Posterior vena cava (tissue), 2 donors: ENCODE measurements at regions not wholly inside any gene's neighbourhood (a gene's known extent, or its start where the extent isn't known, plus 50 kb on each side); places are given as distances from the start of the nearest gene placed in this dataset.
"Not testable (repeated sequence)": the region's sequence is repeated elsewhere in the genome, so short reads cannot be mapped to it uniquely, and the experiment has no call there.

Experiments used
- DNase-seq: peaks from one replicate; pipeline ENCODE4 v3.0.0-alpha.2; 2020; ENCODE audit warnings: low spot score
- intact Hi-C, 2 donors: fragments of 100-400 bp; cut with DNase I; formaldehyde crosslinking; loops; one replicate each; pipeline versions ENCODE4 v1.14.1 to v1.14.2; 2022 to 2023
- donor health status: DM: yes; HTN: yes; CAD: no.
- donor health status: DM: yes; HTN: yes; CAD: no.

- no peak for DNase-seq
- intact Hi-C loops = no loop called here
Observed at GRCh38 chr3:21259896-21260295, 491.1 kb downstream of the ZNF385D start.

- DNase-seq = no peak
- intact Hi-C loops = no loop called here
Observed at GRCh38 chr3:21256932-21257331, 494.1 kb downstream of the ZNF385D start.

- intact Hi-C loops = no loop called here
- no peak for DNase-seq
Observed at GRCh38 chr3:21238661-21239060, 512.3 kb downstream of the ZNF385D start.

- intact Hi-C loops = no loop called here
- no peak for DNase-seq
Observed at GRCh38 chr3:21237638-21238037, 513.4 kb downstream of the ZNF385D start.

GRCh38 chr3:21235491-21235890, 515.5 kb downstream of the ZNF385D start:
- intact Hi-C loops = no loop called here
- DNase-seq = no peak

- no peak for DNase-seq
- intact Hi-C loops = no loop called here
Observed at GRCh38 chr3:21234933-21235332, 516.1 kb downstream of the ZNF385D start.

GRCh38 chr3:21229426-21230135, 521.4 kb downstream of the ZNF385D start:
- DNase-seq = no peak
- intact Hi-C loops = no loop called here

- DNase-seq = no peak
- intact Hi-C loops = no loop called here
Observed at GRCh38 chr3:21226086-21226485, 524.9 kb downstream of the ZNF385D start.

- intact Hi-C loops = no loop called here
- no peak for DNase-seq
Observed at GRCh38 chr3:21220944-21221343, 530.1 kb downstream of the ZNF385D start.

- intact Hi-C loops = no loop called here
- DNase-seq = no peak
Observed at GRCh38 chr3:21216598-21216997, 534.4 kb downstream of the ZNF385D start.

GRCh38 chr3:21204122-21204521, 546.9 kb downstream of the ZNF385D start:
- DNase-seq, intact Hi-C loops: not testable (repeated sequence)

GRCh38 chr3:21195203-21195602, 555.8 kb downstream of the ZNF385D start:
- no peak for DNase-seq
- intact Hi-C loops = no loop called here

GRCh38 chr3:21194036-21194435, 557.0 kb downstream of the ZNF385D start:
- DNase-seq, intact Hi-C loops: not testable (repeated sequence)

- intact Hi-C loops = no loop called here
- DNase-seq = no peak
Observed at GRCh38 chr3:21188459-21188858, 562.6 kb downstream of the ZNF385D start.

GRCh38 chr3:21185816-21186314, 565.1 kb downstream of the ZNF385D start:
- intact Hi-C loops = no loop called here
- DNase-seq = no peak

- intact Hi-C loops = no loop called here
- DNase-seq = no peak
Observed at GRCh38 chr3:21174461-21174860, 576.5 kb downstream of the ZNF385D start.

GRCh38 chr3:21170964-21171363, 580.0 kb downstream of the ZNF385D start:
- intact Hi-C loops = no loop called here
- no peak for DNase-seq

GRCh38 chr3:21169948-21170347, 581.1 kb downstream of the ZNF385D start:
- DNase-seq = no peak
- intact Hi-C loops = no loop called here

GRCh38 chr3:21168471-21168870, 582.5 kb downstream of the ZNF385D start:
- DNase-seq = no peak
- intact Hi-C loops = no loop called here

GRCh38 chr3:21163956-21164355, 587.1 kb downstream of the ZNF385D start:
- intact Hi-C loops = no loop called here
- DNase-seq = no peak

- DNase-seq = no peak
- intact Hi-C loops = no loop called here
Observed at GRCh38 chr3:21159543-21159906, 591.5 kb downstream of the ZNF385D start.
